OCI-LY3 (cell line): ENCODE measurements at regions not wholly inside any gene's neighbourhood (a gene's known extent, or its start where the extent isn't known, plus 50 kb on each side); places are given as distances from the start of the nearest gene placed in this dataset.

Source experiments
- CTCF ChIP-seq: fragments of 200-600, 300-600 bp; sonication (generic); IDR thresholded peaks from 2 replicates; pipeline ENCODE4 v1.5.1; 2014; ENCODE audit warnings: antibody characterized with exemption, low read length, low read depth
- EZH2phosphoT487 ChIP-seq: fragments of 200-600 bp; shearing (Covaris generic); IDR thresholded peaks from 2 replicates; pipeline ENCODE4 v1.6.1; 2018; ENCODE audit warnings: antibody characterized with exemption, mixed run types, low read depth

- TF ChIP-seq CTCF (no peak), EZH2phosphoT487 (no peak)
Observed at GRCh38 chr1:38115226-38115625, 68.6 kb upstream of the POU3F1 start.
